OCI-LY7 (cell line): ENCODE measurements at regions not wholly inside any gene's neighbourhood (a gene's known extent, or its start where the extent isn't known, plus 50 kb on each side); places are given as distances from the start of the nearest gene placed in this dataset.

Experiments used
- CTCF ChIP-seq: fragments of 200-600 bp; sonication (generic); conservative IDR thresholded peaks from 2 replicates; pipeline ENCODE4 v1.5.1; 2014; ENCODE audit warnings: mild to moderate bottlenecking, antibody characterized with exemption, low read length, moderate library complexity, mixed read lengths
- EZH2phosphoT487 ChIP-seq: fragments of 200-600 bp; sonication (generic); IDR thresholded peaks from 2 replicates; pipeline ENCODE4 v1.6.1; 2018; ENCODE audit warnings: low read depth, borderline replicate concordance, mild to moderate bottlenecking, mixed run types, antibody characterized with exemption, low read length, moderate library complexity, mixed read lengths

GRCh38 chr7:36038063-36038721 is 114.9 kb upstream of the EEPD1 start:
- no peak for TF ChIP-seq CTCF
- no peak for TF ChIP-seq EZH2phosphoT487
